ENCODE measurements at regions not wholly inside any gene's neighbourhood (a gene's known extent, or its start where the extent isn't known, plus 50 kb on each side); places are given as distances from the start of the nearest gene placed in this dataset.

DNA sequence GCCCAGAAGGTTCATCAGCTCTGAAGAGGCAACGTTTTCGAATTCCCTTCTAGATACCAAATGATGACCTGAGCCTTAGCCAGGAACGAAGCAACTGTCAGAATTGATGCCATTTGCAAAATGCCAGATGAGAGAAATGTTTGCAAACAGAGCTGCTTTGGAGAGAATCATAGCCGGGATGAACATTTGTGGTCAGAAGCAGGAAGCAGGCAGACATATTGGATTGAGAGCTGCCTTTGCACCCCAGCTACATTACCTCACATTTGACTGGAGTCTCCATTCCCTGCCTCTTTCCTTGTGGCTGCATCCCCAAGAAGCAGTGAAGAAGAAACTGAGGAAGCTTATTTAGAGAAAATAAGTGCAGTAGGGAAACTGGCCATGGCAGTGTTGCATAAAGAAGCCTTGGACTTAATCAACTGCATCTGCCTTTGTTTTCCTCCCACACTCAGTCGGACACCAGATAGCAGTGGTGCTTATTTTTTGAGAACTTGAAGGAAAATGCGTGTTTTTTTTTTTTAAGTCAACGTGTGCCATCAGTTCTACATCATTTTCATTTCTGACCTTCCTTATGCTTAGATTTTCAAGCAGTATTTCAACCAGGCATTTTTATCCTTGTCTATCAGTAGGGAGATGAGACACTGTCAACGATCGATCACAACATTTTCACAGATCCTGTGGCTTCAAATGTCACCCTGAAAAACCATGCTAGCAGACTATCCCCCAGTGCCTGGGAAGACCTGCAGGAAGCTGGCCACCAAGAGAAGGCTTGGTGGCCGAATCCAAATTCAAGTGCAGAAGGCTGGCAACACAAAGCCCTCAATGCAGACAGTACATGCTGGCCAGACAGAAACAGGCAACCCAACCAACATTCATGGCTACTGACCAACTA lies 541.2 kb upstream of the JARID2 start:
- peaks cover 0 to 5% (median 0%) of the 10 kb centered on the region in 6 donors for H3K9me3 Mint-ChIP-seq
- H3K36me3 Mint-ChIP-seq: peaks cover 0 to 5% (median 0%) of the 10 kb centered on the region in 3 donors
- DNase-seq: no peak
- H3K27me3 Mint-ChIP-seq (ENCODE audit: low read depth in 3 of 3): peaks cover 0 to 4% (median 3%) of the 10 kb centered on the region in 3 donors
- H3K4me3 Mint-ChIP-seq: no peak overlapping the region
- peaks cover 0 to 6% of the 10 kb centered on the region in 2 donors for H3K4me1 Mint-ChIP-seq
- no peak overlapping the region for H3K27ac Mint-ChIP-seq

GRCh38 chr6:14705841-14706377 lies 540.0 kb upstream of the JARID2 start:
- no peak overlapping the region for H3K4me3 Mint-ChIP-seq

DNA sequence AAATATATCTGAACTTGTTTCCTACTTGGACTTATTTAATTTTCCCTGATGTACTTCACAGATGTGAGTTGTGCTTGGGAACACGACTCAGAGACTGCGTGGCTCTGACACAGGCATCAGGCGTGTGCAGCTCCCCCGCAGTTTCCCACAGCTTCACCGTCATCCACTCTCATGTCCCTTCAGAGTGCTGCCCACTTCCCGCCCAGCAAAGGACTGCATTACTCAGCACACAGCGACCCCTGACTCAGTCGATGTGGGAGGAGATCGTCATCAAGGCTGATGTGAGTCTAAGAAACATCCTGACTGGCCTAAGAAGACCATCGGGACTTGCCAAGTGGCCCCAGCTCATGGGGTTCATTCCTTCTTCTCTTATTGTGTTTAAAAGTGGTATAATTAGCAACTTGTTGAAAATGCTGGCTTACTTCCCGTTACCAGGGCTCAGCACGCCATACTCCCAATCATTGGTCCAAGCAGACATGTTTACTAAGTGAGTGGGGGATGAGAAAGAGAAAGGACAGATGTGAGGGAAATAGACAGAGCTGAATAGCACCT lies 539.4 kb upstream of the JARID2 start:
- no peak overlapping the region for H3K4me3 Mint-ChIP-seq
- H3K36me3 Mint-ChIP-seq: peaks cover 0 to 5% (median 0%) of the 10 kb centered on the region in 3 donors
- peaks cover 0 to 2% (median 0%) of the 10 kb centered on the region in 6 donors for H3K9me3 Mint-ChIP-seq
- peaks cover 0 to 4% (median 1%) of the 10 kb centered on the region in 3 donors for H3K27me3 Mint-ChIP-seq (ENCODE audit: low read depth in 3 of 3)
- peaks cover 9 to 13% of the 10 kb centered on the region in 2 donors for H3K4me1 Mint-ChIP-seq
- H3K27ac Mint-ChIP-seq: peak overlapping the region in 1 of 6 donors; percentile 15
- DNase-seq: no peak

More at GRCh38 chr6:14705841-14706377, 540.0 kb upstream of the JARID2 start:
- Mint-ChIP-seq H3K27me3 (ENCODE audit: low read depth in 3 of 3) (peaks cover 0 to 4% (median 1%) of the 10 kb centered on the region in 3 donors), H3K27ac (no peak overlapping the region), H3K4me1 (peaks cover 3 to 8% of the 10 kb centered on the region in 2 donors), H3K36me3 (peaks cover 0 to 5% (median 0%) of the 10 kb centered on the region in 3 donors), H3K9me3 (peaks cover 0 to 2% (median 0%) of the 10 kb centered on the region in 6 donors)
- DNase-seq: no peak

- Mint-ChIP-seq H3K9me3 (peaks cover 0 to 2% (median 0%) of the 10 kb centered on the region in 6 donors), H3K4me1 (peaks cover 10 to 13% of the 10 kb centered on the region in 2 donors), H3K4me3 (no peak overlapping the region), H3K27ac (no peak overlapping the region), H3K27me3 (ENCODE audit: low read depth in 3 of 3) (peaks cover 0 to 1% (median 1%) of the 10 kb centered on the region in 3 donors), H3K36me3 (no peaks in the 10 kb centered on the region)
- DNase-seq: no peak
Observed at GRCh38 chr6:14707276-14707675, 538.6 kb upstream of the JARID2 start.

DNA sequence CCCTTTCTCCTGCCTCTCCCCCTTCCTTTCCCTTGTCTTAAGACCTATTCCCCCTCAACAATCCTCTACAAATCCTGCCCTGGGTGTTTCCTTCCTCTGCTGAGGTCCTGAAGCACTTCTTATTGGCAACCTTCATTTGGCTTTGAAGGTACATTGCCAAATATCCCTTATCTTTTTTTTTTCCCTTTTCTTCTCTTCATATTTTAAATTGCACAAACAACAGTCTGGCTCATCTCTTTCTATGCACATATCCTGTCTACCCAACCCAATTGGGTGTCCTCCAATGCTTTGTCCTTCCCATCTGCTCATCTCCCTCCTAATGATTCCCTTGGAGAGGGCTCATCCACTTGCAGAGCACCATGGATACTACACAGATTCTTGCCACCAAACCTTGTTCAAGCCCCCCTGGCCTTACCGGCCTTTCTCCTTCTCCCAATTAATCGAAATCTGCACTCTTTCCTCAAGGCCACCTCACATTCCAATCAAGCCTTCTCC lies 537.9 kb upstream of the JARID2 start:
- Mint-ChIP-seq H3K4me3 (no peak overlapping the region), H3K27ac (no peak overlapping the region), H3K9me3 (peaks cover 0 to 2% (median 0%) of the 10 kb centered on the region in 6 donors), H3K4me1 (peaks cover 10 to 13% of the 10 kb centered on the region in 2 donors), H3K27me3 (ENCODE audit: low read depth in 3 of 3) (peaks cover 0 to 1% (median 1%) of the 10 kb centered on the region in 3 donors), H3K36me3 (no peaks in the 10 kb centered on the region)
- no peak for DNase-seq

GRCh38 chr6:14709066-14709670 lies 536.7 kb upstream of the JARID2 start:
- peaks cover 10 to 12% of the 10 kb centered on the region in 2 donors for H3K4me1 Mint-ChIP-seq
- peaks cover 0 to 2% (median 1%) of the 10 kb centered on the region in 3 donors for H3K27me3 Mint-ChIP-seq (ENCODE audit: low read depth in 3 of 3)

GRCh38 chr6:14709900-14710299 lies 536.0 kb upstream of the JARID2 start:
- H3K4me1 Mint-ChIP-seq: peaks cover 12% of the 10 kb centered on the region in 2 donors
- H3K36me3 Mint-ChIP-seq: no peaks in the 10 kb centered on the region
- H3K9me3 Mint-ChIP-seq: peaks cover 0 to under 1% (median 0%) of the 10 kb centered on the region in 6 donors
- H3K4me3 Mint-ChIP-seq: no peak overlapping the region
- no peak overlapping the region for H3K27ac Mint-ChIP-seq
- peaks cover 0 to 2% (median 1%) of the 10 kb centered on the region in 3 donors for H3K27me3 Mint-ChIP-seq (ENCODE audit: low read depth in 3 of 3)
- no peak for DNase-seq

More at GRCh38 chr6:14709066-14709670, 536.7 kb upstream of the JARID2 start:
- DNase-seq: no peak
- Mint-ChIP-seq H3K4me3 (no peak overlapping the region), H3K9me3 (peaks cover 0 to 2% (median 0%) of the 10 kb centered on the region in 6 donors), H3K27ac (no peak overlapping the region), H3K36me3 (no peaks in the 10 kb centered on the region)

DNA sequence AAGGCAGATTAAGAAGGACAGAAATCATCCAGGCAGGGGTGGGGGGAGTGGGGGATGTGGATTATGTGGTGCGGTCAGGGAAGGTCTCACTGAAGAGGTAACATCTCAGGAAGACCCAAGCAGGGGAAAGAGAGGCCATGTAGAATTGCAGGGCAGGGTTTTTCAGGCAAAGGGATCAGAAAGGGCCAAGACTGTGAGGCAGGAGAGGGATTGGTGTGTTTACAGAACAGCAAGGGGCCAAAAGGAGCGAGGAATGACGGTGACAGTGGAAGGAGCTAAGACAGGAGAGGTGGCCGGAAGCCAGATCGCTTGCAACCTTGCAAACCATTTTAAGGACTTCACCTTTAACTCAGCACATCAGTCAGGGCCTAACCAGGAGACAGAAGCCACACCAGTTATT lies 535.4 kb upstream of the JARID2 start:
- Mint-ChIP-seq H3K9me3 (no peaks in the 10 kb centered on the region), H3K36me3 (no peaks in the 10 kb centered on the region), H3K27me3 (ENCODE audit: low read depth in 3 of 3) (peaks cover 0 to 2% (median 1%) of the 10 kb centered on the region in 3 donors), H3K4me1 (peaks cover 12 to 16% of the 10 kb centered on the region in 2 donors), H3K4me3 (no peak overlapping the region), H3K27ac (peak overlapping the region in 3 of 6 donors; percentile 5 to 6 (median 5))
- DNase-seq: no peak

- Mint-ChIP-seq H3K27ac (peak overlapping the region in 4 of 6 donors; percentile 6 to 83 (median 59)), H3K4me1 (peaks cover 18 to 24% of the 10 kb centered on the region in 2 donors), H3K36me3 (peaks cover 0 to 4% (median 0%) of the 10 kb centered on the region in 3 donors), H3K4me3 (no peak overlapping the region), H3K9me3 (no peaks in the 10 kb centered on the region), H3K27me3 (ENCODE audit: low read depth in 3 of 3) (peaks cover 0 to 2% (median 2%) of the 10 kb centered on the region in 3 donors)
- DNase-seq: peak; percentile 22 to 43 (median 38)
Observed at GRCh38 chr6:14711056-14711703, 534.7 kb upstream of the JARID2 start.

DNA sequence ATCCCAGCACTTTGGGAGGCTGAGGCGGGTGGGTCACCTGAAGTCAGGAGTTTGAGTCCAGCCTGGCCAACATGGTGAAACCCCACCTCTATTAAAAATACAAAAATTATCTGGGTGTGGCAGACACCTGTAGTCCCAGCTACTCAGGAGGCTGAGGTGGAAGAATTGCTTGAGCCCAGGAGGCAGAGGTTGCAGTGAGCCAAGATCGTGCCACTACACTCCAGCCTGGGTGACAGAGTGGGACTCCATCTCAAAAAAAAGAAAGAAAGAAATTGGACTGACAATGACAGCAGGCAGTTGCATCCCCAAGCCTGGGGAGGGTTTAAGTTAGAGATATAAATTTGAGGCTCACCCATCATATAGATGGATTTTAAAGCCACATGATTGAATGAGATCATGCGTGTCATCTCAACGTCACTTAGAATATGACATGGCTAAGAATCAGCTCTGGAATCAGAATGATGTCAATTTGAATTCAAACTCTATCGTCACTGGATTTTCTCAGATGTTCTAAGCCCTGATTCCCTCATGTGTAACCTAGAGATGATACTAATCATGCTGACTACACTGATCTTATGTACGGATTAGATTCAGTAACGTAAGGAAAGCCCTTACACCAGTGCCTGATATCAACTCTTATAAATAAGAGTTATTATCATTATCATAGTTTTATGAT lies 534.0 kb upstream of the JARID2 start:
- DNase-seq: no peak
- H3K9me3 Mint-ChIP-seq: no peaks in the 10 kb centered on the region
- H3K4me3 Mint-ChIP-seq: no peak overlapping the region
- H3K27ac Mint-ChIP-seq: no peak overlapping the region
- peaks cover 0 to 4% (median 2%) of the 10 kb centered on the region in 3 donors for H3K27me3 Mint-ChIP-seq (ENCODE audit: low read depth in 3 of 3)
- peaks cover 0 to 4% (median 0%) of the 10 kb centered on the region in 3 donors for H3K36me3 Mint-ChIP-seq
- H3K4me1 Mint-ChIP-seq: peaks cover 22 to 31% of the 10 kb centered on the region in 2 donors

DNA sequence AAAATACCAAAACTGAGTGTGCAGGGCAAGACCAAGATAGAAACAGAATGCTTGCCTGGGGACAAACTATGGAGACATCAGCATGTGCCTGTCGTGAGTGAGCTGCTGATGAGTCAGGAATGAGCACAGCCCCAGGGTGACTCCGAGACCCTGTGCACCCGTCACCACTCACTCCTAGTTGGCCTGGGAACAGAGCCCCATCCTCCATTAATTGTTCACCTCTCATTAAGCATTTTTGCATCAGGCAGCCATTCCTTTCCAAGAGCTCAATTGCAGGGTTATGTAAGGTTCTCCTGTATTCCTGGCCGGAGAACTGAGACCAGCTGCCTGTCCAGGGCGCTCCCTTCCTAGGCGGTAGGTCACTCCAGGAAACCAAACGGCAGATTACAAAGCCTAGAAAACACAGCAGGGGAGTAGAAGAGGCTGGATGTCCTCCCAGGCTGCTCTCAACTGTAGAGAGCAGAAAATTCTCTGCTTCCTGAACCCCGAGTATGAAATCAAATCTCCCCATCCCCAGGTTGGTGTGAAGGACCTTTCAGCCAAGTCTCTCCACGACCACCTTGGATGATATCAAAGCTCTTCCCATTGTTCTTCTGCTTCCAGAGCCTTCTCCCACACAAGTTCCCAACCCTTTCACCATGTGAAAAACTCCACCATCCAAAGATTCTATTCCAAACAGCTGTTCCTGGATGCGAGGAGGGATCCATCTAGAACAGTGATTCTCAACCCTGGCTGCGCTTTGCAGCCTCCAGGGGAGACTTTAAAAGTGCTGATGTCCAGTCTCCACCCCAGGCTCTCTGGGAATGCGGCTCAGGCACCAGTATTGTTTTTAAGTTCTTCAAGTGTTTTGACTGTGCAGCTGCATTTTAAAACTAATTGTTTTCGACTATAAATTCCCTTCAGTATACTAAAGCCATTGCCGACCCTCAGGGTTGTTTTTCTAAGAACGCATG lies 532.6 kb upstream of the JARID2 start:
- Mint-ChIP-seq H3K27me3 (ENCODE audit: low read depth in 3 of 3) (peaks cover 0 to 4% (median 2%) of the 10 kb centered on the region in 3 donors), H3K9me3 (no peaks in the 10 kb centered on the region), H3K36me3 (peaks cover 0 to 9% (median 5%) of the 10 kb centered on the region in 3 donors), H3K4me3 (no peak overlapping the region), H3K27ac (no peak overlapping the region), H3K4me1 (peaks cover 36 to 44% of the 10 kb centered on the region in 2 donors)
- DNase-seq: no peak

Data from immature natural killer cell (primary cell).